Activated naive CD4-positive, alpha-beta T cell treated with anti-CD3 and anti-CD28 coated beads for 36 hours (primary cell): ENCODE measurements at regions not wholly inside any gene's neighbourhood (a gene's known extent, or its start where the extent isn't known, plus 50 kb on each side); places are given as distances from the start of the nearest gene placed in this dataset.
A peak's percentile ranks its signal among the peaks of the same experiment; 100 is the strongest.

Source experiments
- CTCF ChIA-PET: fragments of 350-600 bp; sonication (Branson Sonifier 250); formaldehyde crosslinking; loops from one replicate; lab custom pipeline; 2021; ENCODE audit warnings: antibody characterized with exemption; lab: Charles Lee
- DNase-seq: peaks from one replicate; pipeline ENCODE4 v3.0.0-alpha.2; 2020
- H3K27ac Mint-ChIP-seq: one replicate; pipeline ENCODE4 v1.8.0; 2021; ENCODE audit warnings: mild to moderate bottlenecking, mixed read lengths
- H3K27me3 Mint-ChIP-seq: one replicate; pipeline ENCODE4 v1.8.0; 2021; ENCODE audit warnings: low read depth, mixed read lengths
- H3K36me3 Mint-ChIP-seq: one replicate; pipeline ENCODE4 v1.8.0; 2021; ENCODE audit warnings: low read depth, mixed read lengths
- H3K4me1 Mint-ChIP-seq: one replicate; pipeline ENCODE4 v1.8.0; 2021; ENCODE audit warnings: low read depth, mixed read lengths
- H3K4me3 Mint-ChIP-seq: one replicate; pipeline ENCODE4 v1.8.0; 2021; ENCODE audit warnings: mild to moderate bottlenecking, moderate library complexity, mixed read lengths
- H3K9me3 Mint-ChIP-seq: one replicate; pipeline ENCODE4 v1.8.0; 2021; ENCODE audit warnings: mixed read lengths
- intact Hi-C: fragments of 100-400 bp; cut with micrococcal nuclease; formaldehyde crosslinking; loops from one replicate; pipeline ENCODE4 v1.15.1; 2023

GRCh38 chr15:29596266-29596665, 226.0 kb downstream of the TJP1 start:
- no peak overlapping the region for H3K4me3 Mint-ChIP-seq
- CTCF ChIA-PET: interaction anchor here (0.7 kb wide), 1 partner anchor 343 kb away, joined by 3 read pairs; no protein-coding TSS in a partner anchor
- no peak overlapping the region for H3K27ac Mint-ChIP-seq
- H3K4me1 Mint-ChIP-seq: no peaks in the 10 kb centered on the region
- H3K27me3 Mint-ChIP-seq: peaks cover 21% of the 10 kb centered on the region
- no peak for DNase-seq
- no peaks in the 10 kb centered on the region for H3K36me3 Mint-ChIP-seq
- H3K9me3 Mint-ChIP-seq: no peaks in the 10 kb centered on the region
- intact Hi-C loops: no loop called here

GRCh38 chr15:29593629-29594028, 228.6 kb downstream of the TJP1 start:
- intact Hi-C loops: no loop called here
- Mint-ChIP-seq H3K27me3 (peaks cover 12% of the 10 kb centered on the region), H3K4me3 (no peak overlapping the region), H3K36me3 (no peaks in the 10 kb centered on the region), H3K9me3 (no peaks in the 10 kb centered on the region), H3K4me1 (no peaks in the 10 kb centered on the region), H3K27ac (no peak overlapping the region)
- CTCF ChIA-PET: no interaction called here
- DNase-seq: no peak

GRCh38 chr15:29593111-29593510, 229.2 kb downstream of the TJP1 start:
- CTCF ChIA-PET: no interaction called here
- H3K4me1 Mint-ChIP-seq: no peaks in the 10 kb centered on the region
- peaks cover 16% of the 10 kb centered on the region for H3K27me3 Mint-ChIP-seq
- no peaks in the 10 kb centered on the region for H3K9me3 Mint-ChIP-seq
- no peak overlapping the region for H3K4me3 Mint-ChIP-seq
- no peak overlapping the region for H3K27ac Mint-ChIP-seq
- no peak for DNase-seq
- H3K36me3 Mint-ChIP-seq: no peaks in the 10 kb centered on the region
- intact Hi-C loops: no loop called here

GRCh38 chr15:29590701-29591100, 231.6 kb downstream of the TJP1 start:
- CTCF ChIA-PET: no interaction called here
- Mint-ChIP-seq H3K36me3 (no peaks in the 10 kb centered on the region), H3K4me3 (no peak overlapping the region)

GRCh38 chr15:29589975-29590374, 232.3 kb downstream of the TJP1 start:
- CTCF ChIA-PET: no interaction called here
- H3K4me1 Mint-ChIP-seq: no peaks in the 10 kb centered on the region
- H3K36me3 Mint-ChIP-seq: no peaks in the 10 kb centered on the region
- no peak overlapping the region for H3K4me3 Mint-ChIP-seq
- DNase-seq: no peak
- intact Hi-C loops: no loop called here
- no peaks in the 10 kb centered on the region for H3K9me3 Mint-ChIP-seq
- H3K27me3 Mint-ChIP-seq: peaks cover 18% of the 10 kb centered on the region
- no peak overlapping the region for H3K27ac Mint-ChIP-seq

More at GRCh38 chr15:29590701-29591100, 231.6 kb downstream of the TJP1 start:
- Mint-ChIP-seq H3K27ac (no peak overlapping the region), H3K4me1 (no peaks in the 10 kb centered on the region), H3K9me3 (no peaks in the 10 kb centered on the region), H3K27me3 (peaks cover 18% of the 10 kb centered on the region)
- no peak for DNase-seq
- intact Hi-C loops: no loop called here

GRCh38 chr15:29589416-29589815, 232.9 kb downstream of the TJP1 start:
- Mint-ChIP-seq H3K4me1 (no peaks in the 10 kb centered on the region), H3K27me3 (peaks cover 19% of the 10 kb centered on the region), H3K9me3 (peaks cover 2% of the 10 kb centered on the region), H3K36me3 (no peaks in the 10 kb centered on the region), H3K4me3 (no peak overlapping the region), H3K27ac (no peak overlapping the region)
- CTCF ChIA-PET: no interaction called here
- DNase-seq: no peak
- intact Hi-C loops: no loop called here

GRCh38 chr15:29573197-29573838, 248.9 kb downstream of the TJP1 start:
- H3K36me3 Mint-ChIP-seq: no peaks in the 10 kb centered on the region
- H3K4me3 Mint-ChIP-seq: no peak overlapping the region
- DNase-seq: no peak
- intact Hi-C loops: loop anchor here (10.0 kb wide), 1 partner anchor 429 kb away; no protein-coding TSS in a partner anchor
- CTCF ChIA-PET: no interaction called here
- H3K27me3 Mint-ChIP-seq: peaks cover 55% of the 10 kb centered on the region
- no peak overlapping the region for H3K27ac Mint-ChIP-seq
- peaks cover 10% of the 10 kb centered on the region for H3K4me1 Mint-ChIP-seq
- H3K9me3 Mint-ChIP-seq: no peaks in the 10 kb centered on the region

- intact Hi-C loops: loop anchor here (10.0 kb wide), 1 partner anchor 427 kb away; no protein-coding TSS in a partner anchor
- Mint-ChIP-seq H3K27ac (peak overlapping the region; percentile 13), H3K4me3 (peak overlapping the region; percentile 24), H3K4me1 (peaks cover 10% of the 10 kb centered on the region), H3K27me3 (peaks cover 68% of the 10 kb centered on the region), H3K9me3 (no peaks in the 10 kb centered on the region), H3K36me3 (no peaks in the 10 kb centered on the region)
- DNase-seq: no peak
- CTCF ChIA-PET: no interaction called here
Measured at GRCh38 chr15:29571792-29572431, 250.4 kb downstream of the TJP1 start.

- CTCF ChIA-PET: no interaction called here
- H3K27me3 Mint-ChIP-seq: peaks cover 65% of the 10 kb centered on the region
- no peaks in the 10 kb centered on the region for H3K9me3 Mint-ChIP-seq
- no peaks in the 10 kb centered on the region for H3K36me3 Mint-ChIP-seq
- peak overlapping the region; percentile 13 for H3K27ac Mint-ChIP-seq
- peak overlapping the region; percentile 24 for H3K4me3 Mint-ChIP-seq
- peak; percentile 10 for DNase-seq
- intact Hi-C loops: loop anchor here (10.0 kb wide), 1 partner anchor 426 kb away; no protein-coding TSS in a partner anchor
- H3K4me1 Mint-ChIP-seq: peaks cover 10% of the 10 kb centered on the region
Measured at GRCh38 chr15:29570948-29571791, 251.1 kb downstream of the TJP1 start.

GRCh38 chr15:29570121-29570947, 251.9 kb downstream of the TJP1 start:
- CTCF ChIA-PET: no interaction called here
- H3K27me3 Mint-ChIP-seq: peaks cover 61% of the 10 kb centered on the region
- H3K27ac Mint-ChIP-seq: no peak overlapping the region
- no peaks in the 10 kb centered on the region for H3K36me3 Mint-ChIP-seq
- DNase-seq: no peak
- H3K4me3 Mint-ChIP-seq: no peak overlapping the region
- H3K9me3 Mint-ChIP-seq: no peaks in the 10 kb centered on the region
- H3K4me1 Mint-ChIP-seq: peaks cover 10% of the 10 kb centered on the region
- intact Hi-C loops: loop anchor here (10.0 kb wide), 1 partner anchor 426 kb away; no protein-coding TSS in a partner anchor

GRCh38 chr15:29569533-29570092, 252.7 kb downstream of the TJP1 start:
- CTCF ChIA-PET: no interaction called here
- Mint-ChIP-seq H3K27ac (no peak overlapping the region), H3K4me3 (peak overlapping the region; percentile 40), H3K36me3 (no peaks in the 10 kb centered on the region), H3K4me1 (peaks cover 10% of the 10 kb centered on the region), H3K27me3 (peaks cover 57% of the 10 kb centered on the region), H3K9me3 (no peaks in the 10 kb centered on the region)
- intact Hi-C loops: loop anchor here (10.0 kb wide), 1 partner anchor 425 kb away; no protein-coding TSS in a partner anchor
- DNase-seq: no peak
